SK-MEL-5 (cell line): ENCODE measurements at regions not wholly inside any gene's neighbourhood (a gene's known extent, or its start where the extent isn't known, plus 50 kb on each side); places are given as distances from the start of the nearest gene placed in this dataset.
A peak's percentile ranks its signal among the peaks of the same experiment; 100 is the strongest.

Experiments
- DNase-seq: peaks from one replicate; pipeline ENCODE4 v3.0.0-alpha.2; 2016; ENCODE audit warnings: low read depth, low spot score
- in situ Hi-C: cut with HindIII; loops from 2 replicates; pipeline ENCODE4 v1.10.0; 2016; ENCODE audit warnings: low sequenced_read_pairs, high pct_unique_total_duplicates, low pct_unique_long_range_greater_than_20kb

DNA sequence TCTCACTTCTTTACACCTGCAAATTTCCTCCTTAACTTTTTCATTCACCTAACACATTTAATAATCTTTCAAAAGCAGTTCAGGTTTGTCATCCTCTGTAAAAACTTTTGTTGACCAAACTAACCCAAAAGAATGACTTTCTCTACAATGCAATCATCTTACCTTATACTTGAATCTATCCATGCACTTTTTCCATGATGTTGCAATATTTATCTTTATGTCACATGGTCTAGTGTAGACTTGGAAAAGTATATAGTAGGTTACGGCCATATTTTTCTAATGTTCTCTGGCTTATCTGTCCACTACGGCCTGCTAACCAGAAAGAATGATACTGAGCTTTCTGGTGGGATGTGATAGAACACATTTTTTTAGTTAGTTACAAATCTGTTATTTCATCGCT is 431.0 kb upstream of the SOX9 start:
- no peak for DNase-seq
- in situ Hi-C loops, result no loop called here

DNA sequence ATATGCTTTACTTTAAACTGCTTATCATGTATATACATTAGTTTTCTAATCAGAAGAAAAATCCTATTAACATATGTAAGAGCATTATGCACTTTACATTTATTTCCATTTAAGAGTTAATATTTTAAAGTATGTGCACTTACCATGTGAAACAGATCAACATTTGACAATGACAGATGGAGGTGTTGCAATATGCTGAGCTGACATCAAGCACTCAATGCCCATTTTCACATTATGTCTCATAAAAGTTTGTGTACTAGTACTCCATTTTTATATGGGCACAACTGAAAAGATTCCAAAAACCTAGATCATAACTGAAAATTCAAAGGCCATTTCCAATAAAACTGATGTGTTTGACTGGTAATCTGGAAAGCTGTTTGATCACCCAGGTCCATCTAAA is 420.9 kb upstream of the SOX9 start:
- DNase-seq, result no peak
- in situ Hi-C loops, result no loop called here

DNA sequence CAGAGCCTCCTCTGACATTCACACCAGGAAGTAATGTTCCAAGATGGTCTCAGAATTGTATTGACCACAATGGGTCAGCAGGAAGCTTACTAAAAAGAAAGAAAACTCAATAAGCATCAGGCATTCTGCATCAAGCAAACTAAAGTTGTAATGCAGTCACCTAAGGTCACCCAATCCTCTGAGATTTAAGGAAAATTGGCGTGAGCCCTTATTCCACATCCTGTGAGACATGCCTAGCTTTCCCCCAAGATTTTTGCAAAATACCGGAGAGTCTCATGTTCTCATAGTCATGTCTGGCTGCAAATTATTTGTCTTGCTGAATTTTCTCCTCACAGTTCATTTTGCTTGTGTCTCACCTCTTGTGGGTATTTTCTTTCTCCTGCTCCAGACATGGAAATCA is 417.1 kb upstream of the SOX9 start:
- DNase-seq, result no peak
- in situ Hi-C loops, result no loop called here

DNA sequence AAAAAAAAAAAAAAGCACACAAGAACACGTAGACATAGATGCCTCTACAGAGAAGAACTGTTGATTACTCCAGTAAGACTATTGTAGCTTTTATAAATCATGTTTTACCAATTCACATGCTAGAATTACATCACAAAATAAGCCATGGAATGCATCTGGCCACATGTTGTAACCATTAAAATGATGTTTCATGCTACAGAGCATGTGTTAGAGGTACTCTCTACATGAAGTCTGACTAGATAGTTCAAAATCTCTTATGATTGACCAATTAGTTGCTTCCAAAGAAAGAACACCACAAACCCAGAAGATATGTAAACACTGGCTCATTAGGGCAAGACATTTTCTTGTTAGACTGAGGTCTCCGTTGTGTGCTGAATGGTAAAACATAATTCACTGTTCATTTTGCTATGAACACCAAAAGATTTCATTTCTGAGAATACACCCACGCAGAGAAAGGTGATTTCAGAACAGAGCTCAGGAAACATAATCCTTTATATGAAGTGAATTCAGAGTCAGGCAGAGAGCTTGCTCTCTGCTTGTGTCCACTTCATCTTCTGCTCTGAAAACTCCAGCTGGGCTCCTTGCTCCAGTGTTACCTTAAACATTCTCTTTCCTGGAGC is 411.4 kb upstream of the SOX9 start:
- in situ Hi-C loops, result no loop called here
- no peak for DNase-seq

DNA sequence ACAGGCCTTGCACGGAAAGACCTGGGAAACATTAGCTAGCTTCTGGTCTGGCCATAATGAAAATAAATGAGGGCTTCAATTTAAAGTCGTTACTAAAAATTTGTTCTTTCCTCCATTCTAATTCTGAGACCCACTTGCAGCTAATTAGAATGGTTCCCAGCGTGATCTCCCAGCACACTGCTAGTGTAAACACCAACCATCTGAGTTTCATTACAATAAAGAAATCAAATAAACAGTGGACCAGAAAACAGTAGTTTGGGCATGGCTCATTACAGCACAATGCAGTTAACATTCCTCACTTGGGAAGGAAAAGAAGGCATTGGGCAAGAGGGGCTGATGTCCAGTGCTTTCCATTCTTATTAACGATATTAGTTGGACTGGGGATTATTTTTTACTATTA is 410.9 kb upstream of the SOX9 start:
- in situ Hi-C loops, result no loop called here
- DNase-seq, result no peak

DNA sequence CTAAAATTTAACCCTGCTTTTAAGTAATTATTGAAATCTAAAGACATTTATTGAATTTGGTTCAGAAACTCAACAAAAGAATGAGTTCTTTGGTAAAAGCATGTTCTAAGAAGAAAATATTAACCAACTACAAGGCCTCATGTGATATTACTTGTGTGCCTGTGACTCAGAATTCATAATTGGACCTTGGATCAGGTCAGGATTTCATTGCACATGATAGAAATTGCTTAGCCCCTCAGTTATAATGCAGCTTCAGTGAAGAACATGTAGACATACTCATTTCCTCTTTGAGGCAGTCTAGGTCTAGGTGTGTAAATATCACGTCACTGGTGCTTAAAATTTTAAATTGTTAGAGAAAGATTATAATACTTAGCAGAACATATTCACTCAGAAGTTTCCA is 410.0 kb upstream of the SOX9 start:
- in situ Hi-C loops, result no loop called here
- DNase-seq, result peak; percentile 26

DNA sequence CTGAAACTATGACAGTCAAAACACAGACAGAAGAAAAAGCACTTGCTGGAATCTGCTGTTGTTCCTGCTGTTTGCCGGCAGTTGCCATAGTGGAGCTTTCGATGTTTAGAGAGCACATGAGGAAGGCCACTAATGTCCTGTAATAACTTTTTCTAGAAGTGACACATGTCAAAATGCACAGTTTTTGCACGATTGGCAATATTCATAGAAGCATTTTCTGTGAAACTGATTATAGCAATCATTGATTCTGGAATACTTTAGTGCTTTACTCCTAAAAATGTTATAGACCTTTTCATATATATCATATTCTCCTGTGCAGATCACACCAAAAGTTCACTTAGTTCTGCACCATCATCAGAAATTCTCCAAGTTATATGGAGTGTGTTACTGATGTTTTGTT is 407.0 kb upstream of the SOX9 start:
- in situ Hi-C loops, result no loop called here
- no peak for DNase-seq

DNA sequence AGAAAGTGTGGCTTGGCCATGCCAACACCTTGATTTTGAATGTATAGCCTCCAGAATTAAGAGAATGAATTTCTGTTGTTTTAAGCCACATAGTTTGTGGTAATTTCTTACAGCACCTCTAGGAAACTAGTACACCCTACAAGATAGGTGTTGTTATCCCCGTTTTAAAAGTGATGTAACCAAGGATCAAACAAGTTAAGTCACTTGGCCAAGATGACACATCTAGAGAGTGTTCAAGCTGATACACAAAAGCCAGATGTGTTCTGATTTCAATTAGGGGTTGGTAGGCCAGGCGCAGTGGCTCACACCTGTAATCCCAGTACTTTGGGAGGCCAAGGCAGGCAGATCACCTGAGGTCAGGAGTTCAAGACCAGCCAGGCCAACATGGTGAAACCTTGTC is 396.5 kb upstream of the SOX9 start:
- in situ Hi-C loops, result no loop called here
- DNase-seq, result no peak

DNA sequence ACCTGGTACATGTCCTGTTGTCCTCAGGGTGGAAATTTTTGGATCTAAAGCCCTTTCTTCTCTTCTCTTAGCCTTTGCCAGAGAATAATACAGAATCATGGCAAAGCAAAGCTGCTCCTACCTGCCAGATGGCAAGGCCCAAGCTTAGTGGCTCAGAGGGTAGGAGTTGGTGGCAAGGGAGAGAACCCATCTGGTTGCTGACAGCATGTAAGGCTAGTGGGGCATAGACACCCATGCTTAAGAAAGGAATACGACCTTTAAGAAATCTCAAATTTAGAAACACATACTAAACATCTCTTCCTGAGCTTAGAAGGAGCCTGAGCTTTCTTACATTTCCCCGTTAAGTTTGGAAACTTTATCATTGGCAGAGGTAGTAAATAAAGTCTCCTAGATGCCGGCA is 395.0 kb upstream of the SOX9 start:
- DNase-seq, result no peak
- in situ Hi-C loops, result no loop called here

DNA sequence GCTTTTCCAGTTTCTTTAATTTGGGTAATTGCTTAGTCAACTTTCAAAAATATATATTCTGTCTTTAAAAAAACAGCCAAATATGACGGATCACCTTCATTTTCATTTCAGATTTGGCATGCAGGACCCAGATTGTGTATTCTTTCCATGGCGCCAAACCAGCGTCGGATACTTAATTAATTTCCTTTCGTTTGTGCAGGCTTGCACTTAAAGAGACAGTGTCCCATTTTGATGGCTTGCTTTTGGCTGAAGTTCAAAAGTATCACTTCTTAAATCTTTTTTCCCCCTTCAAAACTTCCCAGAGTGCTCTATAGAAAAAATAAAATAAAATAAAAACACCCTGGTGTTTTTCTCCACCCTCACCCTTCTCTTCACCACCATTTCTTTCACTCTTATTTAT is 394.5 kb upstream of the SOX9 start:
- no peak for DNase-seq
- in situ Hi-C loops, result no loop called here

DNA sequence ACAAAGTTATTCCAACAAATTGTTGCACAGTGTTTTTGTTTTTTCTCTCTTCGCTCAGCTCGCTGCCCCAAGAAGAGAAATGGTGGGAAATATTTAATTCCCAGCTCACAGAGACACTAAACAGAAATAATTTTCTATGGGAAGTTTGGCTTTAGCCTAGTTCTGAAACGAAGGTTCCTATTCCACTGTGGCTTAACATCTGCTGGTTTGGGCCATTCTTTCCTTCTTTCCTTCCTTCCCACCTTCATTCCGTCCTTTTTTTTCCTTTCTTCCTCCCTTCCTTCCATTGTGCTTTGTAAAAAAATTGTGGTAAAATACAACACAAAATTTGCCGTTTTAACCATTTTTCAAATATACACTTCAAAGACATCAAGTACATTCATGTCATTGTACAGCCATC is 393.5 kb upstream of the SOX9 start:
- DNase-seq, result no peak
- in situ Hi-C loops, result no loop called here

DNA sequence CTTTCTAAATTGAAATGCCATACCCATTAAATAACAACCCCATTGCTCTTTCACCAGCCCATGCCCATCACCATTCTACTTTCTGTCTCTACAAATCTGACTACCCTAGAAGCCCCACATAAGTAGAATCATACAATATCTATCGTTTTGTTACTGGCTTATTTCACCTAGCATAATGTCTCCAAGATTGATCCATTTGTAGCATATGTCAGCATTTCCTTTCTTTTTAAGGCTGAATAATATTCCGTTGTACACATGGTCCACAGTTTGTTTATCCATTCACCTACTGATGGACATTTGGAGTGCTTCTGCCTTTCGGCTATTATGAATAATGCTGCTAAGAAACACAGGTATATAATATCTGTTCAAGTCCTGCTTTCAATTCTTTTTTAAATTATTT is 393.1 kb upstream of the SOX9 start:
- DNase-seq, result no peak
- in situ Hi-C loops, result no loop called here

DNA sequence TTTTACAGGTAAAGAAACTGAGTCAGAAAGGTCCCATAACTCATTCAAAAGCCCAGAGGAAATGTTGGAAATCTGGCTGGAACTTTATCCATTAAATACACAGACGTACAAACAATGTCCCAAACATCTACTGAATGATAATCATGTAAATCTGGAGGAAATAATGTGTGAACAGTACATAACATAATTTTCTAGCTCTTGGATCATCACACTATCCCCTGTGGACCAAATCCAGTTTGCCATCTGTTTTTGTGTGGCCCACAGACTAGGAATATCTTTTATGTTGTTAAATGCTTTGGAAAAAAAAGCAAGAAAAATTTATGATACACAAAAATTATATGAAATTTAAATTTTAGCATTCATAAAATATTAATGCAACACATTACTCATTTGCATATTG is 389.9 kb upstream of the SOX9 start:
- in situ Hi-C loops, result no loop called here
- no peak for DNase-seq

DNA sequence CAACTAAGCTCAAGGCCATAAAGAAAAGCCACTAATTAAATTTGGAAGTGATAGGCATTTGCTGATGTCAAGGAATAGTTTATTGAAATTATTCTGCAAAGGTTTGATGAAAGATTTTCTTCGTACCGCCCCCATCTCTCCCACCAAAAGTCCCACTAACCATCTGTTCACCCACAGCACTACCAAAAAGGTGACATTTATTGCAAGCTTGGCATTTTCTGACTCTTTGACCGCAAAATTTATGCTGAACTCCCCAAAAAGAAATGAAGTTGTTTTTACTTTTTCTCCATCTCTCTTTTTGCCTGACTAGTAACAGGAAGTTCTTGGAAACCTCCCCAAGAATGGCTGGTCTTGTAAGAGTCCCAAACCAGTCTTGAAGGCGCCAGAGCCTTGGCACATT is 384.9 kb upstream of the SOX9 start:
- in situ Hi-C loops, result no loop called here
- no peak for DNase-seq

DNA sequence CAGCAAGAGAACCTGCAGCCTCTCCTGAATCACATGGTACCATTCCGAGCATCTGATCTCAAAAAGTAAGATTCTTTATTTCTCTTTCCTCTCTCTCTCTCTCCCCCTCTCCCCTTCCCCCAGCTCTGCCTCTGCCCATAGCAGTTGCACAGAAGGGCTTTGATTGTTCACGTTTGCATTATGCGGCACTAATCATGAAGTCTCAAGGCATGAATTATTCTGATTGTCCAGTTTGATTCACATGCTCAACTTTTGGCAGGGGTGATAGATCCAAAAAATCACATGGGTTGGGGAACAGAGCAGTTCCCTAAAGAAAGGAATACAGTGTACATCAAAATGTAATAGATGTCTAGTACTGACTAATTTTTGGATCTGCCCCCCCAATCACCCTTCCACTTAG is 380.0 kb upstream of the SOX9 start:
- in situ Hi-C loops, result no loop called here
- DNase-seq, result peak; percentile 99

DNA sequence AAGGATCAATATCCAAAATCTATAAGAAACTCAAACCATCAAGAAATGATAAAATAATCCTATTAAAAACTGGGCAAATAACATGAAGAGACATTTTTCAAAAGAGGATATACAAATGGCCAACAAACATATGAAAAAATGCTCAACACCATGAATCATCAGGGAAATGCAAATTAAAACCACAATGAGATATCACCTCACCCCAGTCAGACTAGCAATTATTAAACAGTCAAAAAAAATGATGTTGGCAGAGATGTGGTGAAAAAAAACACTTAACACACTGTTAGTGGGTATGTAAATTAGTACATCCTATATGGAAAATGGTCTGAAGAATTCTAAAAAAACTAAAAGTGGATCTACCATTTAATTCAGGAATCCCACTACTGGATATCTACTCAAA is 379.0 kb upstream of the SOX9 start:
- in situ Hi-C loops, result no loop called here
- no peak for DNase-seq

DNA sequence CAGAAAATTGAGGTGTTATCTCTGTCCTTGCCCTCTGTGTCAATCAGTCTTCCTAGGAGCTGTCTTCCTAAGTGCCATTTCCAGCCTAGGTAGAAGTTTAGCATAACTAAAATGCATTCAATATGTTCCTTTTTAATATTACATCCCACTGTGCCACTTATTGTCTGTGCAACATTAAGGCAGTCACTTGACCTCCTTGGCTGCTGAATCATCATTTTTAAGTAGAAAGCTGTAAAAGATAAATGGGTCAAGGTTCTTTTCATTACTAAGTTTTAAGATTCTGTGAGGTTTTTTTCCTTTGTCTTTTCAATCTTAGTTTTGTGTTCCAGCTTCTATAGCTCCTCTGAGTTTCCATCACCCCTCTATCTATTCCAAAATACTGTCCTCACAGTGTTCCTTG is 371.9 kb upstream of the SOX9 start:
- in situ Hi-C loops, result no loop called here
- no peak for DNase-seq

DNA sequence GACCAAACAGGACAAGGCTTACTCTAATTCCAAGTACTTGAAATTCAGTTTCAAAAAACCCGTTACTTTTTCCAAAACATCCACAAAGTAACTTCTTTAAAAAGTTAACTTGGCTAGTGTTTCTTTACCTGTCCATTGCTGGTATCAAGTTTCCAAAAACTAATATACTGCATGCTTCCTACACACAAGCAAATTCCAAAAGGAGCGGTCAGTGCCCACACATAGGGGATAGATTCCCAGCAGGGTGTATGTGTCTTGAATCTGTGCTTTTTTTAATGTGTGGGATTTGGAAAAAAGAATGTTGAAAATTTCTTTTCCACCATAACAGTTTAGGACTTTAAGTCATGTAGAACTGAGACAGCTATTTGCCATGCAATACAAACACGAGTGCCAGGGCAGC is 367.8 kb upstream of the SOX9 start:
- in situ Hi-C loops, result no loop called here

DNA sequence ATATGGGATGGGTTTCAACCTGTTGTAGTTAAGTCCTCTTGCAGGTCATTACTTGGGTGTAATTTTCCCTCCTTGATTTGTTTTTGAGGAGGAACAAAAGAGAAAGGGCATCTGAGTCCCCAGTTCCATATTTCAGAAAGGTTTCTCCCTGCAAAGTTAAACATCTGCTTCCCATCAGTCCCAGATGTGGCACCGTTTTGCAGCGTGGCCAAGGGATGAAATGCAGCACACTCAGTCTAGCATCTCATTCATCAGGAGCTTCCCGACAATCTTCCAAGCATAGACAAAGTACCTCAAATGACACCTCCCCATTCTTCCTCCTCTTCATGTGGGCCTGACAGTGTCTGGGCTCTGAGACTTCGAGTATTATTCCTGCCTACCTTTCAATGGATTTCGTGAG is 363.7 kb upstream of the SOX9 start:
- DNase-seq, result no peak
- in situ Hi-C loops, result no loop called here

More for the DNA sequence above, 367.8 kb upstream of the SOX9 start:
- no peak for DNase-seq

DNA sequence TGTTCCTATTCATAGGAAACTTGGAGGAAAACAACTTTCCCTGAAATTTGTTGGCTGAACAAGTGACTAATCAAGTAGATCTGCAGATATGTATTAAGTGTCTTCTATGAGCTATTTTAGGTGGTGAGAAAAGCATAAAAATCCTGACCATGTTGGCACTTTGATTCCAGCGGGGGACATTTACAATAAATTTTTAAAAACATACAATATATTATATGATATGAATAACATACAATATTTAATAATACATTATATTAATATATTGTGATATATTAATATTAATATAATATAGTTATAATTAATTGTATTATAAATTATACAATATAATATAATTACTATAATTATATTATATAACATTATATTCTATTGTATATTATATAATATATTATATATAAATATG is 362.9 kb upstream of the SOX9 start:
- in situ Hi-C loops, result no loop called here

More for the DNA sequence above, 362.9 kb upstream of the SOX9 start:
- DNase-seq, result no peak
